Keratinocyte (primary cell): ENCODE measurements at regions not wholly inside any gene's neighbourhood (a gene's known extent, or its start where the extent isn't known, plus 50 kb on each side); places are given as distances from the start of the nearest gene placed in this dataset.

Experiments used
- DNase-seq: peaks from one replicate; pipeline ENCODE4 v3.0.0-alpha.2; 2011; ENCODE audit warnings: low read depth, missing footprints, low spot score
- FAIRE-seq: peaks from 2 replicates; lab custom pipeline; 2011; peaks lifted over from hg19 to GRCh38; lab: Jason Lieb, UNC
- H2AFZ ChIP-seq: 2 replicates; pipeline ENCODE4 v1.6.0; 2012; ENCODE audit warnings: low read length, control low read depth, inconsistent platforms; ENCODE audit not compliant: control insufficient read depth
- H3K27ac ChIP-seq: 2 replicates; pipeline ENCODE4 v1.5.1; 2011; ENCODE audit warnings: low read length; ENCODE audit not compliant: control insufficient read depth, insufficient read depth
- H3K27me3 ChIP-seq: 3 replicates; pipeline ENCODE4 v1.6.0; 2011; ENCODE audit warnings: low read length; ENCODE audit not compliant: control insufficient read depth, insufficient read depth; ENCODE audit errors: extremely low read depth
- H3K36me3 ChIP-seq, 2 experiments: 2 replicates in 1 of 2; 3 replicates in 1 of 2; pipeline ENCODE4 v1.5.1; 2011; ENCODE audit warnings: low read length in 2 of 2, mild to moderate bottlenecking in 1 of 2; ENCODE audit not compliant: control insufficient read depth in 2 of 2, insufficient read depth in 2 of 2; ENCODE audit errors: extremely low read depth in 1 of 2
- H3K4me1 ChIP-seq: 3 replicates; pipeline ENCODE4 v1.5.1; 2011; ENCODE audit warnings: low read length; ENCODE audit not compliant: control insufficient read depth, insufficient read depth; ENCODE audit errors: extremely low read depth
- H3K4me2 ChIP-seq: 3 replicates; pipeline ENCODE4 v1.6.0; 2011; ENCODE audit warnings: low read depth, low read length; ENCODE audit not compliant: control insufficient read depth, insufficient read depth; ENCODE audit errors: extremely low read depth
- H3K4me3 ChIP-seq, 3 experiments: fragments of 200-600 bp in 1 of 3; sonication (generic) in 1 of 3; 2 replicates in 2 of 3; 3 replicates in 1 of 3; pipeline ENCODE4 v1.5.1; 2011 to 2016; ENCODE audit warnings: low read length in 3 of 3, mild to moderate bottlenecking in 3 of 3, control low read depth in 2 of 3, inconsistent platforms in 1 of 3, low read depth in 1 of 3, mixed read lengths in 1 of 3, mixed run types in 1 of 3, moderate library complexity in 1 of 3; ENCODE audit not compliant: control insufficient read depth in 2 of 3, insufficient read depth in 2 of 3; ENCODE audit errors: extremely low read depth in 1 of 3
- H3K79me2 ChIP-seq: 2 replicates; pipeline ENCODE4 v1.6.0; 2012; ENCODE audit warnings: low read length; ENCODE audit not compliant: control insufficient read depth, insufficient read depth
- H3K9ac ChIP-seq: 3 replicates; pipeline ENCODE4 v1.6.0; 2011; ENCODE audit warnings: low read length; ENCODE audit not compliant: control insufficient read depth, insufficient read depth; ENCODE audit errors: extremely low read depth
- H3K9me1 ChIP-seq: 3 replicates; pipeline ENCODE4 v1.6.0; 2011; ENCODE audit warnings: low read length; ENCODE audit not compliant: control insufficient read depth, insufficient read depth; ENCODE audit errors: extremely low read depth
- H3K9me3 ChIP-seq: 2 replicates; pipeline ENCODE4 v1.5.1; 2012; ENCODE audit warnings: low read depth, low read length; ENCODE audit not compliant: control insufficient read depth
- H4K20me1 ChIP-seq: 3 replicates; pipeline ENCODE4 v1.6.0; 2011; ENCODE audit warnings: low read length; ENCODE audit not compliant: control insufficient read depth, insufficient read depth; ENCODE audit errors: extremely low read depth
- CTCF ChIP-seq, 3 experiments: IDR thresholded peaks in 1 of 3; conservative IDR thresholded peaks in 1 of 3; optimal IDR thresholded peaks in 1 of 3; 2 replicates in 2 of 3; 3 replicates in 1 of 3; pipeline versions ENCODE3 to v1.5.1; 2011; ENCODE audit warnings: low read length in 3 of 3, mild to moderate bottlenecking in 3 of 3, moderate library complexity in 2 of 3, control low read depth in 1 of 3, inconsistent platforms in 1 of 3; ENCODE audit not compliant: insufficient read depth in 2 of 3; ENCODE audit errors: extremely low read depth in 1 of 3
- EZH2 ChIP-seq: IDR thresholded peaks from one replicate; pipeline ENCODE4 v1.6.1; 2012; ENCODE audit warnings: inconsistent platforms, mild to moderate bottlenecking, low read length, moderate library complexity
- dilution Hi-C: fragments of 300-500 bp; cut with MboI; formaldehyde crosslinking; loops from one replicate; pipeline ENCODE4 v1.7.0; 2020; ENCODE audit warnings: low sequenced_read_pairs; ENCODE audit not compliant: extremely low pct_ligation_motif_present

GRCh38 chr12:126668538-126668937 lies 1598.4 kb upstream of the TMEM132C start:
- no peaks in the 10 kb centered on the region for H4K20me1 ChIP-seq
- no peaks in the 10 kb centered on the region for H3K27me3 ChIP-seq
- no peak overlapping the region for H2AFZ ChIP-seq
- FAIRE-seq, result no peak
- TF ChIP-seq CTCF (optimal IDR thresholded peaks at IDR 0.05 in 1 of 3, IDR thresholded peaks at IDR 0.05 in 1 of 3, conservative IDR thresholded peaks at IDR 0.05 in 1 of 3; ENCODE audit: extremely low read depth in 1 of 3, insufficient read depth in 2 of 3, low read length in 3 of 3) (no peak), EZH2 (no peak)
- dilution Hi-C loops, result no loop called here
- no peaks in the 10 kb centered on the region for H3K4me1 ChIP-seq
- H3K27ac ChIP-seq, result no peak overlapping the region
- no peak for DNase-seq
- no peak overlapping the region for H3K9ac ChIP-seq
- H3K36me3 ChIP-seq, result no peaks in the 10 kb centered on the region
- no peaks in the 10 kb centered on the region for H3K9me3 ChIP-seq
- H3K4me2 ChIP-seq, result no peak overlapping the region
- H3K9me1 ChIP-seq, result no peaks in the 10 kb centered on the region
- no peaks in the 10 kb centered on the region for H3K79me2 ChIP-seq
- H3K4me3 ChIP-seq, result no peak overlapping the region

GRCh38 chr12:126668961-126669360 lies 1598.0 kb upstream of the TMEM132C start:
- DNase-seq (no peak), FAIRE-seq (no peak)
- TF ChIP-seq CTCF (optimal IDR thresholded peaks at IDR 0.05 in 1 of 3, IDR thresholded peaks at IDR 0.05 in 1 of 3, conservative IDR thresholded peaks at IDR 0.05 in 1 of 3; ENCODE audit: extremely low read depth in 1 of 3, insufficient read depth in 2 of 3, low read length in 3 of 3) (no peak), EZH2 (no peak)
- no peak overlapping the region for H3K4me2 ChIP-seq
- no peak overlapping the region for H3K9ac ChIP-seq
- no peaks in the 10 kb centered on the region for H3K4me1 ChIP-seq
- H3K9me3 ChIP-seq, result no peaks in the 10 kb centered on the region
- H3K79me2 ChIP-seq, result no peaks in the 10 kb centered on the region
- no peak overlapping the region for H2AFZ ChIP-seq
- H3K27me3 ChIP-seq, result no peaks in the 10 kb centered on the region
- H4K20me1 ChIP-seq, result no peaks in the 10 kb centered on the region
- no peaks in the 10 kb centered on the region for H3K36me3 ChIP-seq
- dilution Hi-C loops, result no loop called here
- no peak overlapping the region for H3K4me3 ChIP-seq
- no peaks in the 10 kb centered on the region for H3K9me1 ChIP-seq
- H3K27ac ChIP-seq, result no peak overlapping the region
